GM21515 (cell line): ENCODE measurements at regions not wholly inside any gene's neighbourhood (a gene's known extent, or its start where the extent isn't known, plus 50 kb on each side); places are given as distances from the start of the nearest gene placed in this dataset.

Experiments used
- ATAC-seq: cut with Tn5 transposase; IDR thresholded peaks from one replicate; pipeline ENCODE4 v1.9.1; 2021; ENCODE audit not compliant: unreplicated experiment

GRCh38 chr13:85314686-85315085, 484.5 kb downstream of the SLITRK6 start:
- no peak for ATAC-seq

GRCh38 chr13:85313761-85314503, 485.3 kb downstream of the SLITRK6 start:
- ATAC-seq, result no peak

GRCh38 chr13:85312071-85312470, 487.1 kb downstream of the SLITRK6 start:
- ATAC-seq, result no peak

GRCh38 chr13:85303630-85304029, 495.6 kb downstream of the SLITRK6 start:
- ATAC-seq, result no peak

- ATAC-seq, result no peak
Measured at GRCh38 chr13:85298387-85298924, 500.8 kb downstream of the SLITRK6 start.

GRCh38 chr13:85288698-85289097, 510.5 kb downstream of the SLITRK6 start:
- no peak for ATAC-seq

- ATAC-seq, result no peak
Measured at GRCh38 chr13:85287528-85287927, 511.7 kb downstream of the SLITRK6 start.

GRCh38 chr13:85286081-85286480, 513.1 kb downstream of the SLITRK6 start:
- no peak for ATAC-seq

- ATAC-seq, result no peak
Measured at GRCh38 chr13:85284349-85284748, 514.9 kb downstream of the SLITRK6 start.

GRCh38 chr13:85283408-85283807, 515.8 kb downstream of the SLITRK6 start:
- ATAC-seq, result no peak

- no peak for ATAC-seq
Measured at GRCh38 chr13:85282876-85283275, 516.3 kb downstream of the SLITRK6 start.

GRCh38 chr13:85278851-85279250, 520.4 kb downstream of the SLITRK6 start:
- no peak for ATAC-seq

GRCh38 chr13:85277748-85278147, 521.5 kb downstream of the SLITRK6 start:
- ATAC-seq, result no peak

GRCh38 chr13:85266771-85267170, 532.4 kb downstream of the SLITRK6 start:
- ATAC-seq, result no peak

GRCh38 chr13:85266331-85266730, 532.9 kb downstream of the SLITRK6 start:
- ATAC-seq, result no peak

GRCh38 chr13:85265296-85265695, 533.9 kb downstream of the SLITRK6 start:
- no peak for ATAC-seq

GRCh38 chr13:85262499-85262898, 536.7 kb downstream of the SLITRK6 start:
- no peak for ATAC-seq

GRCh38 chr13:85261757-85262346, 537.4 kb downstream of the SLITRK6 start:
- no peak for ATAC-seq

GRCh38 chr13:85260896-85261295, 538.3 kb downstream of the SLITRK6 start:
- ATAC-seq, result no peak

GRCh38 chr13:85255978-85256377, 543.2 kb downstream of the SLITRK6 start:
- ATAC-seq, result no peak

- ATAC-seq, result no peak
Measured at GRCh38 chr13:85254641-85255040, 544.6 kb downstream of the SLITRK6 start.

- no peak for ATAC-seq
Measured at GRCh38 chr13:85249151-85249550, 550.1 kb downstream of the SLITRK6 start.
